ENCODE measurements at regions not wholly inside any gene's neighbourhood (a gene's known extent, or its start where the extent isn't known, plus 50 kb on each side); places are given as distances from the start of the nearest gene placed in this dataset.

DNA sequence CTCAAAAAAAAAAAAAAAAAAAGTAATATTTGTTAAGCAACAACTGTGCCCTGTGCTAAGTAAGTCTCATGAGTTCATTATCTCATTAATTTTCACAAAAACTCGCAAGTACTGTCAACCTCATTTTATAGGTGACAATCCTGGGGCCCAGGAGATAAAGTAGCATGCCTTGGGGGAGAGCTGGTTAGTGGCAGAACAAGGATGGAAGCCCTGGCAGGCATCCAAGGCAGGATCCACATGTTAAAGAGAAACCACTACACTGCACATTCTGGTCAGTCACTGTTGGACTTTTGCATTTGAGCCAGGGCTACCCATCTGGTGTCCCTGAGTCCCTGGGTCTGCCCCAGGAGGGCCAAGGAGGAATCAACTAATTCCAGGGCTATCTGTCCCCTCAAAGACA, 54.6 kb downstream of the ZFP36L2 start:
- no peak for DNase-seq (ENCODE audit: low read depth in 2 of 3, low spot score in 2 of 3)

- no peak for DNase-seq (ENCODE audit: low read depth in 2 of 3, low spot score in 2 of 3)
Observed at GRCh38 chr2:43170405-43171105, 55.9 kb downstream of the ZFP36L2 start.

DNA sequence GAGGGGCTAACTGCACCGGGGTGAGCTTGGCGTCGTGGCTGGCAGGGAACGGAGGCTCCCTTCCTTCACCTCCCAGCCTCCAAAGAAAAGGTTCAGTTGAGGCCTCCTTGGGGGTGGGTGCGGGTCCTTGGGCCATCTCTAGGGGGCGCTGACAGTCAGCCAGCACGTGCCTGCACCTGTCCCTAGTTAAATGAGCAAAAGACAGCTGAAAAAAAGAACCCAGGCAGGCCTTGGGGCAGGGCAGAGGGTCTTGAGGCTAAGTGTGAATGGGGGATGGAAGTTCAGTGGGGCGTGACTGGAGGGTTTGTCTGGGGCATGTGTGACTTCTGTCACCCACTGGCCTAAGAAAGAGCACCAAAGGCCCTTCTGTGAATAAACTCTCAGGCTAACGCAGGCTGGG, 56.4 kb downstream of the ZFP36L2 start:
- peak in 1 of 3 donors; percentile 50 for DNase-seq (ENCODE audit: low read depth in 2 of 3, low spot score in 2 of 3)

GRCh38 chr2:43169099-43169945, 57.1 kb downstream of the ZFP36L2 start:
- peak in 1 of 3 donors; percentile 53 for DNase-seq (ENCODE audit: low read depth in 2 of 3, low spot score in 2 of 3)

- DNase-seq (ENCODE audit: low read depth in 2 of 3, low spot score in 2 of 3) = no peak
Observed at GRCh38 chr2:43168016-43168369, 58.4 kb downstream of the ZFP36L2 start.

- DNase-seq (ENCODE audit: low read depth in 2 of 3, low spot score in 2 of 3) = no peak
Observed at GRCh38 chr2:43165378-43166069, 60.9 kb downstream of the ZFP36L2 start.

GRCh38 chr2:43164686-43165085, 61.7 kb downstream of the ZFP36L2 start:
- DNase-seq (ENCODE audit: low read depth in 2 of 3, low spot score in 2 of 3) = no peak

DNA sequence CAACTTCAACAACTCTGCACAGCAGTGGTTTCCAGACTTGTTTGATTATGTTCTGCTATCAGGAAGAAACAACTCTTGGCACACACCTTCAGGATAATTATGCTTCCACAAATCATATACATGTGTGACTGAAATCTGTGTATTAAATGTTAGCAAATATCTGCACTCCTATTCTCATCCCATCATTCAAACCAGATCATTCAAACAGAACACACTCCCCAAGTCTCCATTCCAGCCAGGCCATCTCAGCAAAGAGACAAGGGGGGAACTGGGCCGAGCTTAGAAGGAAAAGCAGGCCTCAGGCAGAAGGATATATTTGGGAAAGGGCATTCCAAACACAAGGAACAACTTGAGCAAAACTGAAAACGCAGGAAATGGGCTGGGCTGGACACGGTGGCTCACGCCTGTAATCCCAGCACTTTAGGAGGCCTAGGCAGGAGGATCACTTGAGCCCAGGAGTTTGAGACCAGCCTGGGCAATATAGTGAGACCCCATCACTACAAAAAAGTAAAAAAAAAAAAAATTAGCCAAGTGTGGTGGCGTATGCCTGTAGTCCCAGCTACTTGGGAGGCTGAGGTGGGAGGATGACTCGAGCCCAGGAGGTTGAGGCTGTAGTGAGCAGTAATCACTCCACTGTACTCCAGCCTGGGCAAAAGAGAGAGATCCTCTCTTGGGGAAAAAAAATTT, 62.7 kb downstream of the ZFP36L2 start:
- DNase-seq (ENCODE audit: low read depth in 2 of 3, low spot score in 2 of 3) = no peak

DNA sequence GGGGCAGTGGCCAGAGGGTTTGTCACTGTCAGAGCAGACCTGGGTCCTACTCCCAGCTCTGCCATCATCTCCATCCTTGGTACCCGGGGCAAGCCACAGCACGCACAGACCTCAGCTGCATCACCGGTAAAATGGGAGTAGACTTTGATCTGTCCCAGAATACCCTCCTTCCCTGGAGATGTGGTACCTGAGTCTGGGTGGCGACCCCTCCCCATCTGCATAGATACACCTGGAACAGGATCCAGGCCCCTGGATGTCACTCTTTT, 64.0 kb downstream of the ZFP36L2 start:
- DNase-seq (ENCODE audit: low read depth in 2 of 3, low spot score in 2 of 3) = no peak

DNA sequence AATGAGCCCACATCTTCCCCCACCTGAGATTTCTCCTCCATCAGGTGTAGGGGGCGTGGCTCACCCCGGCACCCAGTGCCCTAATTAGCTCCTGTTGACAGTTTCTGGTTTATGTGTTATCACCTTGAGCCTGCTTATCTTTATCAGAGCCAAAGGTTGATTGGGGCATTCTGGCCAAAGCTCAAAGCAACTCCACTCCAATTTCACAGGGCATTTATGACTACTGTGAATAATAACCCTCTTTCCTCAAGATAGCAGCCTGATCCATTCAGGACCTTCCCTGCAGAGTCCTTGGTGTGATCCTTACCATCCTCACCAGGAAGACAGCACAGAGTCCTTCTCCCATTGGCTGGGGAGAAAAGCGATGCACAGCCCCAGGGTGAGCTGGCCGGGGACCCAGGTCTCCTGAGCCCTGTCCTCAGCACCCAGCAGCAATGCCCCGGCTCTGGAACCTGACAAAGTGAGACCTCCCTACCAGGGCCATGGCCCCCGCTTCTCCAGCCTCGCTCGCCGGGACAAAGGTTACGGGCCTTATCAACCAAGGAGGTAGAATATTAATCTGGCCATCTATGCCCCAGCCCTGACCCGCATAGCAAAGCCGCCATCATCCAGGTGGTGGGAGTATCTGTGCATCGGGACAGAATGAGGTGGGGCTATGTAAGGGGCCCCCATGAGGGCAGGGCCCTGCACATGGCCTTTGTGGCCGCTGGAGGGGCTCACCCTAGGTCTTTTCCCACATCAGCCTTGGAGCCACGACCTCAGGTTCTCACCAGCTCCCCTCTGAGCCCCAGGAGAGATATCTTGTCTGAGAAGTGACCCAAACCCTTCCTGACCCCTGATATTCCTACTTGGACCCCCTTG, 64.5 kb downstream of the ZFP36L2 start:
- no peak for DNase-seq (ENCODE audit: low read depth in 2 of 3, low spot score in 2 of 3)

- no peak for DNase-seq (ENCODE audit: low read depth in 2 of 3, low spot score in 2 of 3)
Observed at GRCh38 chr2:43160778-43161177, 65.6 kb downstream of the ZFP36L2 start.

DNA sequence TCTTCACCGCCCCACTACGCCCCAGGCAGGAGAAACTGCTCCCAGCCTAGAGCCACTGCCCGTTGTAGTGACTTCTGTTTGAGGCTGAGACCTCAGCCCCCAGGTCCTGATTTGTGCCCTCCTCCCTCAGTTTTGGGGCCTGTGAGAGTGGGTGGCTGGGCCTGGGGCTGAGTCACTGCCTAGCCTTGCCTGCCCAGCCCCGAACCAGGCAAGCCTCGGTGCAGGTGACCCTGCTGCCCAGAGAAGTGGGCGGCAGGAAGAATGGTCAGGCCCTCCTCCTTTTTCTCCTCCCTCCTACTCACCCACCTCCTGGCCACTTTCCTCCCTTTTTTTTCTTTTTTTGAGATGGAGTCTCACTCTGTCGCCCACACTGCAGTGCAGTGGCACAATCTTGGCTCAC, 66.6 kb downstream of the ZFP36L2 start:
- no peak for DNase-seq (ENCODE audit: low read depth in 2 of 3, low spot score in 2 of 3)

DNA sequence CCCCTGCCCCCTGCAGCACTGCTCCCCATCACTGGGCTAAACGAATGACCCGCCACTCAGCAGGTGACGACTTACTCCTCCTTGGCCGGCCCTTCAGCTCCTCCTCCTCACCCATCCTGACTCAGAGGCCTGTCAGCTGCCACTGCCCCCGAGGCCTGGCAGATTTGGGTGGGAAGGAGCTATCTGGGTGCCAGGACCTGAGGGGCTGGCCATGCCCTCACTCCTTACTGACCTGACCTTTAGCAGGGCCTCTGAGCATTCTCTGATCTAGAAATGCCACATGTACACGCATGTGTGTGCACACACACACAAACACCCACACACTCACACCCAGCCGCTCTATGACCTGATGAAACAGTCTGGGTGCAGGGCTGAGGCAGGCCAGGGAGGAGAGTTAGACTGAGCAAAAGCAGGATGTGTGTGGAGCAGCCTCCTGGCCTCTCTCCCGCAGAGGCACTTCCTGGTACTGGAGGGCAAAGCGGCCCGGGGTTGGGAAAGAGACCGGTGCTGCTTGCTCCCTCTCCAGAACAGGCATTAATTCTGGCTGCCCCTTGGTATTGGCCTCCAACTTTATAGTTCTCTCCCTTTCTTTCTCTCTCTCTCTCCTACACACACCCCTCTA, 68.0 kb downstream of the ZFP36L2 start:
- DNase-seq (ENCODE audit: low read depth in 2 of 3, low spot score in 2 of 3) = no peak

DNA sequence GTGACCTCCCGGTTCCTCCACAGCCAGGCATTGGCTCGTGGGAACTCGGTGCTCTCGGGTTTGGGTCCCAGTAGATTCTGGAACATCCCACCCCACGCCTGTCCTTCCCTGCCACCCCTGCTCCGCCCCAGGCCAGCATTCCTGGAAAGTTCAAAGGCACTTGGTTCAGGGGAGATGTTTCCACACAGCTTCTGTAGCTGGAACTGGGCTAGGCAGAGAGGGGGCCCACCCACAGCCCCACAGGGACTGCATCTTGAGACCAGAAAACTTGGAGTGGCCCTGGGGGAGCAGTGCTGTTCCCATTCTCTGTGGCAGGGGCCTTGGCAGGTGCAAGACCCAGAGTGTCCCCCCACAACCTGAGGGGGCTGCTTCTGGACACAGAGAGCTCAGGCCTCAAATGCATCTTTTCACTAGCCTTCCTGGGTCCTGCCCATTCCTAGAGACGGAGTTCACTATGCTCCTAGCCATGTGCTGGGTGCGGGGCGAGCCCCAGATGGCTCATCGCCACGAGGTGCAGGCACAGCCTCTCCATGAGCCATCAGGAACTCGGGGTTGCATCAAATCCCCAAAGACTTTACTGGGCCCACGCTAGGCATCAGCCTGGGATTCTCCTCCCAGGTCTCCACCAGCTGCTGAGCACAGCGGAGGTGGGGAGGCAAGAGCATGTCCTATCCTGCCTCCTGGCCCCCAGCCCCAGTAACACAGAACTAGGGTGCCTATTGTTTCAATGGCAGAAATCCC, 68.7 kb downstream of the ZFP36L2 start:
- DNase-seq (ENCODE audit: low read depth in 2 of 3, low spot score in 2 of 3) = no peak

DNA sequence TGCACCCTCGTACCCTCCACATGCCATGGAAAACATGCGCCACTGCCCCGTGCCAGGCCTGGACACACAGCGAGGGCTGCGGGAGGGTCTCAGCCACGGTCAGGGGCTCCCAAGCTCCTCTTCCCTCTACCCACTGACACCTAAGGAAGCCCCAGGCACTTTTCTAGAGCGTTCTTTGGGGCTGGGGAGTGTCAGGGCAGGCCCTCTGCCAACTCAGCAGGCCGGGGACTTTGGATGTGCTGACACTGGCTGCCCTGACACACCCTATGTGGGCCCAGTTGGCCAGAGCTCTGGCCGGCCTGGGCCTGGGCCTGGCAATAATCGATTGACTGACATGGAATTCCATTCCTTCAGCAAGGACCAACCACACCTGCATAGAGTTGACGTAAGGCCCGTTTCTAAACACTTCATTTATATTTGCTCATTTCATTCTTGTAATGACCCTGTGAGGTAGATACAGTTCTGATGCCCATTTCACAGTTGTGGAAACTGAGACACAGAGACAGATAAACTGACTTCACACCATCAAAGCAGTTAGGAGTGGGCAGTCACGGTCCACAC, 70.5 kb downstream of the ZFP36L2 start:
- DNase-seq (ENCODE audit: low read depth in 2 of 3, low spot score in 2 of 3) = no peak

GRCh38 chr2:43154685-43155084, 71.7 kb downstream of the ZFP36L2 start:
- DNase-seq (ENCODE audit: low read depth in 2 of 3, low spot score in 2 of 3) = no peak

DNA sequence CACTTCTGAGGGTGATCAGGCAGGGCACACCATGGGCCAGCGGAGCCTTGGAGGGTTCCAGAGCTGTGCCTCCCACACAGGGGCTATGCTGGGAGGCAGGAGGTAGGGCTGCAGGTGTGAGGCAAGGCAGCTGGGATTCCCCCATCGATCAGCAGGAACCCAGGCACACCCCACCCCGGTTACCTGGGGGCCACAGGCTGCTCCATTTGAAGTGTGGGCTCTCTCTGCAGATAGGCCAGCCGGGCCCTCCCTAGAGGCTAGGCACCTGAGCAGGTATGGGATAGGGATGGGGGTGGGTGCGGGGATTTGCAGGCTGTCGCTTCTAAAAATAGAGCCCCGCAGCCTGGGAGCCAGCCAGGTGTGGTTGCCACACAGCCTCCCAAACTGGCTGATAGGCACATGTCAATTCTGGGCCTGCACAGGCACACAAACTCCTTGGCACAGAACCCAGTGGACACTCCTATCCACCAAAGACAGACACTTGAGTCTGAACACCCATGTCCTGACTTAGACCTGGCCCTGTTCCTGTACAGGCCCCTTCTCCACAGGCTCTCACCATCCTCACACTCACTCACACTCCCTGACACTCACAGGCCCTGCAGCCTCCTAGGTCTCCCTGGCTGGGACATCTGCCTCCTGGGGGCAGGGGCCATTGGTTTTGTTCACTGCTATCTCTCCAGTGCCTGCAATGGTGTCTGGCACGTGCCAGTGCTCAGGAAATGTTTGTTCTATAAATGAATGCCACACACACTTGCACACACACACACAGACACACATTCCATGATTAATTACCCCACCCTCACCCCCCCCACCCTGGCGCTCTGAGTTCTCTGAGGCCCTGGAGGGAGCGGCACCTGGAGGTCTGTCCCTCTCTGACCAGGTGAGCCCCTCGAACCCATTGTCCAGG, 73.4 kb downstream of the ZFP36L2 start:
- DNase-seq (ENCODE audit: low read depth in 2 of 3, low spot score in 2 of 3) = no peak

DNA sequence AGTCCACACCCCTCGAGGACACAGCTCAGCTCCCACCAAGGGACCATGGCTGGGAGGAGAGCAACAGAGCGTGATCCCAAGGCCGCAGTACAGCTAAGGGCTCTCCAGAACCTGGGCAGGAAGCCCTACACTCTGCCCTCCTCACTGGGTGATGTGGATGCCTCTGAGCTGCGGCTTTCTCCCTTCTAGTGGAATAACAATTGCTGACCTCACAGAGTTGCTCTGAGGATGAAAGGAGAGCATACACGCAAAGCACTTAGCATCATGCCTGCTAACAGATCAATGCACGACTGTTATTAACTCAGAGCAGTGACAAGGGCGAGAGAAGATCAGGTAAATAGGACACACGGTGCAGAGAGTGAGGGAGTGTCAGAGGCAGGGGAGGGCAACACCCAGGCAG, 74.2 kb downstream of the ZFP36L2 start:
- no peak for DNase-seq (ENCODE audit: low read depth in 2 of 3, low spot score in 2 of 3)

Measured in hematopoietic multipotent progenitor cell (in vitro differentiated cells).